A172 (cell line): ENCODE measurements at regions not wholly inside any gene's neighbourhood (a gene's known extent, or its start where the extent isn't known, plus 50 kb on each side); places are given as distances from the start of the nearest gene placed in this dataset.
"Not testable (repeated sequence)": the region's sequence is repeated elsewhere in the genome, so short reads cannot be mapped to it uniquely, and the experiment has no call there.

Experiments used
- DNase-seq: peaks from one replicate; pipeline ENCODE4 v3.0.0-alpha.2; 2015; ENCODE audit warnings: low spot score

DNA sequence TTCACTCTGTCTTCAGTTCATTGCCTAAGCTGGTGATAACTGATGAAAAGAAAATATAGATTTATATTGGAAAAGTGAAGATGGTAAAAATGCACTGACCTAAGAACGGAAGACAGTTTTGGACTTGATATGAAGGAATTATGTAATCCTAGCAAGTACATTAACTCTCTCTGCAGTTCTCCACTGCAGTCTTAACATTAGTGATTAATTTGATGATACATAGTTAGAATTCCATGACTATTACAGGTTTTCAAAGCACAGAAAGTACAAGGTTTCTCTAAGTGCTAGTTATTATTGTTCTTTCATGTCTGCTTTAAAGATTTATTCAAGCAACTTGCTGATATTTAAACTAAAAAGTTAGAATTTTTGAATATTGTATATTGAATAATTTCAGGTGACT lies 1591.7 kb upstream of the ADGRL3 start:
- no peak for DNase-seq

DNA sequence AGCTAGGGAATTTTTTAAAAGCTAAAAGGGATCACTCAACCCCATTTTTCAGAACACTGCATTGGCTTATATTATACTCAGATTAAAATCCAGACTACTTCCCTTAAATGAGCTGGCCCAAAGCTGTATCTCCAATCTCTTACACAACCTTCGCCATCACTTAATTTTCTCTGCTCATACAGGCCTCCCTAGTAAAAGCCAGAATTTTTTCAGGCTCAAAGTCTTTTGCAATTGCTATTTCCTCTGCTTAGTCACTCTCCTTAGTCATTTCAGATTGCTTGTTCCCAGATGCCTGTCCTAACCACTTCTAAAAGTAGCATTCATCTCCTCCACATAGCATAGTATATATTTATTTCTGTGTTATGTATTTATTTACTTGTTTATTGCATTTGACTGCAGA lies 1587.9 kb upstream of the ADGRL3 start:
- DNase-seq: peak; percentile 78

DNA sequence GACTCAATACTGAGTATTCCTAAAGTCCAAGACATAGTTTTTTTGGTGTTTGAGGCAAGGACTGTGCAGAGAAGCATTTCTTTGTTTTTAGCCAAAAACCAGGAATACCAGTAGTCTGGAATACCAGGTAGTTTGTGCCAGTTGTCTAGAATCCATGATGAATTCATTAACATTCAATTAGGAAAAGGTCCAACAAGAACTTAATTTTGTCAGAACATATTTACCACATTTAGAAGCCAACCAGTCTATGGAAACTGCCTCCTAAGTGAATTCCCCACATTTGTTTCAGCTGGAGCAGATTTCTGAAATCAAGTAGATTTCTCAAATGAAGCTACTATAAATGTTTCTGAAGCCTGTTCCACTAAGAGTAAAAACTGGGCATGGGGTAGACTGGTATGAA lies 1584.8 kb upstream of the ADGRL3 start:
- DNase-seq: no peak

DNA sequence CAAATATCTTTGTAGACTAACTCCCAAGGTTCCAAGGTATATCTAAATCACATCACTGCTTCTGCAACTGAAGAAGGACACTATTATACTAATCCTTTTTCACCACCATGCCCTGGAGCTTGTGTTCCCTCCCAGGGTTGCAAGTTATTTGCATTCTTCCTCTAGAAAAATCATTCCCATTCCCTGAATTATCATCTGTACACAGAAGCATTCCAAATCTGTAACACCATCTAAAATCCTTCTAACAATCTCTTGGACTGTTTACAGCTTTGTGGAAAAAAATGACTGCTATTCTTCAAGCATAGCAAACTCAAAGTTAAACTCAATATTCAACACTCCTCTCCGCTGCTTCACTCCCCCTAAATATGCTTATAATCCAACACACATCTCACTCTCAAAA lies 1570.8 kb upstream of the ADGRL3 start:
- no peak for DNase-seq

DNA sequence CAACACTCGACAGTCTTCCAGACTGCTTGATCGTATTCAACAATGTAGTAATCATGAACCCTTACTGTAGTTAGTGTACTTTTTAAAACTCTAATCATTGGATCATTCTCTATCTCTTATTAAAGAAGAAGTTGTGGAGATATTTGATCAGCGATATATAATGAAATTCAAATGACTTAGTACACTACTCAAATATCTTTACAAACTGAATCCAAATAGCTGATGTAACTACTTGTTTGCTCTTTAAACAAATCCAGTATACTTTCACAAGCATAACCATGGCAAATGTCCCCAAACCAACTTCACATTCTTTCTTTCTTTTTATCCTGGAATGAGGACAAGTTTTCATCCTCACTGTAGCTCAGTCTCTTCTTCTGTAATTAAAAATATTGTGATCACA lies 1569.9 kb upstream of the ADGRL3 start:
- no peak for DNase-seq

DNA sequence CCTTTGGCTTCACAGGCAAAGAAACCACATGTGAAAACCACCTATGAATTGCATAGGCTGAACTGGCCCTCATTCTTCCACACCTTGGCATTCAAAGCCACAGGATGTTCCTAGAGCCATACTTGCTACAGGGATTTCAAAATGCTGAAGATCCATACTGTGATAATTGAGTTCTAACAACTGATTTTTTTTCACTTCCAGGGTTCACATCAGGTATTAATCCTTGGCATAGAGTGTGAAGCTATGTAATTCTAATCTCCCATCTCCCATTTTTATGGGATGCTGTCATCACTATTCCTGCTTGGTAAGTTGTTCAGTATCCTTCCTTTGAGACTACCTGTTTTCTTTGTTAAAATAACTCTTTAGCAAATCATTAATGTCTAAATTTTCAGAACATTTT lies 1569.2 kb upstream of the ADGRL3 start:
- no peak for DNase-seq

DNA sequence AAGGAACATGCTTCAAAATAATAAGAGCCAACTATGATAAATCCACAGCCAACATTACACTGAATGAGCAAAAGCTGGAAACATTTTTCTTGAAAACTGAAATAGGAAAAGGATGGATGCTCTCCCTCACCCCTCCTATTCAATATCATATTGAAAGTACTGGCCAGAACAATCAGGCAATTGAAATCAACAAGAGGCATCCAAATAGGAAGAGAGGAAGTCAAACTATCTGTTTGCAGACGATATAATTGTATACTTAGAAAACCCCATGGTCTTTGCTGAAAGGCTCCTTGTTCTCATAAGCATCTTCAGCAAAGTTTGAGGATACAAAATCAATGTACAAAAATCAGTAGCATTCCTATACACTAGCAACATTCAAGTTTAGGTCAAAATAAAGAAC lies 1562.5 kb upstream of the ADGRL3 start:
- DNase-seq: no peak

DNA sequence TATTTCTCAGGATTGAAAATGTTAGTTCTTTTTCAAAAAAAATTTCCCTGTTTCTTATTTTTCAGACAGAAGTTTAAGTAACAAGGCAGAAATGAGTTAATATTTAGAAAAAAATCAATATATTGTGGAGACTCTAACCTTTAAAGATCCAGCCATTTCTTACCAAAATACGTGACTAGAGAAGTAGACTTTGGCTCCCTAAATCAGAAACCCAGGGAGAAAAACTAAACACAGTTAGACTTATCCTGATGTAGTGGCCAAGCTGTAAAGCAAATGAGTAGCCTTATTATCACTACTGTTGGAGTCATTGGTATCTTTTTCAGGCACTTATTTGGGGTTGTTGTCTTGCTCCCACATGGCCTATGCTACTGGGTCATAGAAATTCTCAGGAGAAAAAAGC lies 1556.4 kb upstream of the ADGRL3 start:
- DNase-seq: no peak

DNA sequence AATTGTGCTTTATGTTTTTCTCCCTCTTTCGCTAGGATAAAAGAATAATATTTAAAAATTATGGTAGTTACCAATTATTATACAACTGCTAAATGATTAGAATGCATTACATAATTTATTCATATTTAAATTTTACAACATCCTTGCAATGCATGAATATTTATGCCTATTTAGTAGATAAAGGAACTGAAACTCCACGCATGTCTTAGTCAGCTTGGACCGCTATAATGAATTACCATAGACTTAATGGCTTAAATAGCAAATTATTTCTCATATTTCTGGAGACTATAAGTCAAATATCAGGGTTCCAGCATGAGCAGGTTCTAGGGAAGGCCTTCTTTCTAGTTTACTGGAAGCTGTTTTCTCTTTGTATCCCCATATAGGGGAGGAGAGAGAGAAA lies 1555.4 kb upstream of the ADGRL3 start:
- DNase-seq: no peak

DNA sequence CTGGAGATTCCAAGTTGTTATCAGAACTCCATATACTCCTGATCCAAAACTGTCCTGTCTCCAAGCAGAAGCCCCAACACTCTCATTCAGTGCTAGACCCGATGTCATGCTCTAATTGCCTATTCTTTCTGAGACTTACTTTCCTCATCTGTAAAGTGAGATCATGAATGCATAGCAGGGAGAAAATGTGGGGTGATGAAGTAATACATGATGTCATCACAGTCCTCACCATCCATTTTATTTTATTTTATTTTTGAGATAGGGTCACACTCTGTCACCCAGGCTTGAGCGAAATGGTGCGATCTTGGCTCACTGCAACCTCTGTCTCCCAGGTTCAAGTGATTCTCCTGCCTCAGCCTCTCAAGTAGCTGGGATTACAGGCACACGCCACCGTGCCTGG lies 1554.0 kb upstream of the ADGRL3 start:
- DNase-seq: no peak

DNA sequence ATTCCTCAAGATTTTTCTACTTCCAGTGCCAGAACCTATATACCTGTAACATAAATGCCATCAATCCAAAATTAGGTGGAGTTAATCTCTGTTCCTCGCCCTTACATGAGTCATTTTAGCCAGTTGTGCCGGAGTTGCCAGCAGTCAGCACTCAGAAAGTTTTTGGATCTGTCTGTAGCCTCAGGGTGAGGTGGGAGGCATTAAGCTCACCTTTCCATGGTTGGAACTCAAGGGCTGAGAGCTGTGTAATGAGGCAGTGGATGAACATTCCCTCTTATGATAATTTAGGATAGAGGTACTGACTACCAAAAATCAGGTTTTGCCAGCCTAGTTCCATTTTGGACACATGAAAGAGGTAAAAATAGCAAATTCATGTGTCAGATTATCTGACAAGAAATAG lies 1553.1 kb upstream of the ADGRL3 start:
- no peak for DNase-seq

DNA sequence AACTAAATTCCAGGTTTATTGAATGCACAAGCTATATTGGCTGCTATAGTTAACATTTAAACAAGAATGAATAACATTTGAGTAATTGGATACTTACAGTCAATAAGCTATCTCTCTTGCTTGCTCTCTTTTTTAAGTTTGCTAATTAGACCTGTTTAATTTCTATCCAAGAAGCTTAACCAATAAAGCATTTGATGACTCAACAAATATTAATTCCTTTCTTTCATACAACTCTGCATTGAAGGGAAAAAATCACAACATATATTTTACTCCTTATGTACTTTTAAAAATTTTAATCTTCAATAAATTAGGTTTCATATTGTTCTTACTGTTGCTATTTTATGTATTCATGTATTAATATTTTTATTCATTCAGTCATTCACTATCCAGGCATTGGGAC lies 1552.6 kb upstream of the ADGRL3 start:
- no peak for DNase-seq

DNA sequence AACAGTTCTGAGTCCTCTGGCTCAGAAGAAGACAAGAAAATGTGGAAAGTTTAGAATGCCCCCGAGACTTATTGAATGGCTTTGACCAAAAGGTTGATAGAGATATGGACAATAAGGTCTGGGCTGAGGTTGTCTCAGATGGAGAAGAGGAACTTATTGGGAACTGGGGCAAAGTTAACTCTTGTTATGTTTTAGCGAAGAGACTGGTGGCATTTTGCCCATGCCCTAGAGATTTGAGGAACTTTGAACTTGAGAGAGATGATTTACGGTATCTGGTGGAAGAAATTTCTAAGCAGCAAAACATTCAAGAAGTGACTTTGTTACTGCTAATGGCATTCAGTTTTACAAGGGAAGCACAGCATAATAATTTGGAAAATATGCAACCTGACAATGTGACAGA lies 1549.3 kb upstream of the ADGRL3 start:
- no peak for DNase-seq

DNA sequence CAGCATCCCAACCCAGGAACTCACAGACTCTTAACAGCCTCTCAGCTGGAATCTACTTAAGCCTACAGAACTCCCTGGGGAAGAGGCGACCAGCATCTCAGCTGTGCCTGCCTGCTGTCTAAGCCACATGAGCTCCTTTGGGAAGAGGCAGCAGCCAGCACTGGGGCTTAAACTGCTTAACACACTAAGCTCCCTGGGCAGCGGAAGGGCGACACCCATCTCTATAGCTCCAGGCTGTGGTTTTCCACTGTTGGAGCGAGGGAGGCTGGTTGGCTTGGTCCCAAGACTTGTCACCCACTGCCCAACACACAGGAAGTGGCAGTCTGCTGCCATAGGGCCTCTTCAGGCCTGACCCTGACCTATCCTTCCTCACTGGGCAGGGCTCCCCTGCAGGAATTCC lies 1544.1 kb upstream of the ADGRL3 start:
- DNase-seq: peak; percentile 74

DNA sequence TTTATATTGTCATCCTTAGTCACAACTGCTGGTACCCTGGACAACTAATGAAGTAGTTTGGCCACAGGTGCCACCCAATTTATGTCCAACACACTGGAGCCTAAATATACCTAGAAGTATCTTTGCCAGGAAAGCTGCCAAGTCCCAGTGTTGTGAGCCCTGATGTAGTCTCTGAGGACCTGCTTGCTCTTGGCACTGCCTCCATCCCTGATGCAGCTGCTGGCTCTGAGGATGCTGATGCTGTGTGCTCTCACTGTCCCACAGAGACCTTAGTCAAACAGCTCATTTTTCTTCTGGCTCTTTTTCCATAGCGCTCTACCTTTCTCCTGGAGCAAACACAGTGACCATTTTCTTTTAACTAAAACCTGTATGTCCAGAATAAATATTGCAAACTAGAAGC lies 1535.4 kb upstream of the ADGRL3 start:
- DNase-seq: no peak

DNA sequence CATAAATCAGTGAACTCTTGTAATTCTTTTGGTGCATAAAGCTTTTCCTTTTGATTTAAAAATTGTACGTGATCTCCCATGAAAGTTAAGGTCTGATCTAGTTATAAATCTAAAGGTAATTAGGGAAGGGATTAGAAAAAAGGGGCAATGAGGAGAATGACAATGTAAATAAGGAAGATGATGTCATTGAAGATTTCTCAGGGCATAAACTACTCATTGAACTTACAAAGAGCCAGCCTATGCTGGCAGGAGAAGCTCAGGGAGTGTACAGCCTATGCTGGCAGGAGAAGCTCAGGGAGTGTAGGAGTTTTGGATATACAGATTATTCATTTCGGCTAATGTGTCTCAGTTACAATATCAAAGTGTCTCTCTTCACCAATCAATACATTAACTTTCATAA lies 1533.5 kb upstream of the ADGRL3 start:
- no peak for DNase-seq

DNA sequence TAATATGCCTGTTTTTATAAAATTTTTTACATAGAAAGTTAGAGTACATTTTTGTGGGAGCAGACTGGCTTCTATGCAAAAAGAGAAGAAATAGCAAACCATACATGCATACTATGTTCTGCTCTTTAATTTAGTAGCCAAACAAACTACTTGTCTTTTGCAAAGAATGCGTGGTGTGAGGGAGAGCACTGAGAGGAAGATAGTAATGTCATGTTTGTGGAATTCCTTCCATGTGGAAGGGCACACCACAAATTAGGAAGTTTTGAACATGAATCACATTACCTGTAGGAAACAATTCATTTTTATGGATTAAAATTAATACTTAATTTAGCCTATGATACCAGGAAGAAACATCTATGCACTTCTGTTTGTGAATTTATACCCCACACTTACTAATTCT lies 1529.1 kb upstream of the ADGRL3 start:
- no peak for DNase-seq

DNA sequence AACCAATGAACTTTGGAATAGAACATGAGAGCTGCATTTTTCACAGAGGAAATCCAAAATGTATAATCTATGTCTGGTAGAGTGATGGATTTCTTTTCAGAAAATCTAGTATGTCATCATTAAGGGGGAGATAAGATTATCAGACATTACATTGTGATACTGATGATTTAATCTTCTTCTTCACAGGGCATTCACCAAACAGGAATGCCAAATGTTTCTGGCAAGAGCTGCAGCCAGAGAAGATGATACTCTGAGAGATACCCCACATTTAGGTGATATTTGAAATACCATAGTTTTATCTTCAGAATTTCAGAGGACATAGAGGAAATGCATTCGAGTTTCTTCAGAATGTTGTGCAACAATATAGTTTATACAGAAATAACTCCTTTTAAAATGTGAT lies 1523.7 kb upstream of the ADGRL3 start:
- DNase-seq: no peak

DNA sequence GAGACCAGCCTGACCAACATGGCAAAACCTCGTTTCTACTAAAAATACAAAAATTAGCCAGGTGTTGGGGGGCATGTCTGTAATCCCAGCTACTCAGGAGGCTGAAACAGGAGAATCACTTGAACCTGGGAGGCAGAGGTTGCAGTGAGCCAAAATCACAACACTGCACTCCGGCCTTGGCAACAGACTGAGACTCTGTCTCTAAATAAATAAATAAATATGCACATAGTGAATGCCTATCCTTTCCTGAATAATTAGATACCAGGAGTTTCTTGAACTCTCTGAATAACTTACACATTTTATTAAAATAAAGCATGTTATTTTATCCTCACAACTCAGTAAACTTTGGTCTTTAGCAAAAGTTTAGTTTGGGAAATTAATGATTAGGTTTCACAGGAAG lies 1523.1 kb upstream of the ADGRL3 start:
- DNase-seq: not testable (repeated sequence)

DNA sequence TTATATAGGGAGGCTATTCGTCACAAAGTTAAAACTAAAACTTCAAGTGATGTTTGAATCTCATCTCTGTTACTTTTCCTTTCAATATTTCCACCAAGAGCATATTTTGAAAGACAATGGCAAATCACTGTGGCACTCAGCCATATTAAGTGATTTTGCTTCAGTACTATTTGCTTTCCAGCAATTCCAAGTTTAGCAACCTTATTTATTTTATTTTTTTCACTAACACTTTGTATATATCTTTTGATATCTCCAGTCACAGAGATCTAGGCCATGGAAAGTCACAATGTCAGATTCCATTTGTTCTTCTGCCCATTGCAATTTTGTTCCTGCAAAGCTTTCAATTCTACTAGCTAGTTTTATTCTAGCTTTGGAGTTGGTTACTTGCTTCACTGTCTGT lies 1514.5 kb upstream of the ADGRL3 start:
- DNase-seq: no peak

DNA sequence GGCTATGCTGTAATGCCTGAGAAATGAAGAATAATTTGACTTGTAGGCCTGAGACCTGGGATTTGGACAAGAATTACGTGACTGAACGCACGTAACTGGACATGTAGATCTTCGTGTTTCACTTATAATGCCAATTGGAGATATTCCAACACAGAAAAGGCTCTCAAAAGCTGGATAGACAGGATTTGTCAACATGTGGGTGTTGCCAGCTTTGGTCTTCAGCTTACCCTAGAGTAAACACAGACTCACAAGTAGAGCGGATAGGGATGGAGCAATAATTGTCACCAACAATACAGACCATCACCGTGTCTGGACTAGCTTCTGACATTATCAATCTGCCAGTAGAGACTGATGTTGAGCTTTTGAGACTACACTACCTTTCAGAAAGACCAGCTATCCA lies 1511.0 kb upstream of the ADGRL3 start:
- DNase-seq: no peak

DNA sequence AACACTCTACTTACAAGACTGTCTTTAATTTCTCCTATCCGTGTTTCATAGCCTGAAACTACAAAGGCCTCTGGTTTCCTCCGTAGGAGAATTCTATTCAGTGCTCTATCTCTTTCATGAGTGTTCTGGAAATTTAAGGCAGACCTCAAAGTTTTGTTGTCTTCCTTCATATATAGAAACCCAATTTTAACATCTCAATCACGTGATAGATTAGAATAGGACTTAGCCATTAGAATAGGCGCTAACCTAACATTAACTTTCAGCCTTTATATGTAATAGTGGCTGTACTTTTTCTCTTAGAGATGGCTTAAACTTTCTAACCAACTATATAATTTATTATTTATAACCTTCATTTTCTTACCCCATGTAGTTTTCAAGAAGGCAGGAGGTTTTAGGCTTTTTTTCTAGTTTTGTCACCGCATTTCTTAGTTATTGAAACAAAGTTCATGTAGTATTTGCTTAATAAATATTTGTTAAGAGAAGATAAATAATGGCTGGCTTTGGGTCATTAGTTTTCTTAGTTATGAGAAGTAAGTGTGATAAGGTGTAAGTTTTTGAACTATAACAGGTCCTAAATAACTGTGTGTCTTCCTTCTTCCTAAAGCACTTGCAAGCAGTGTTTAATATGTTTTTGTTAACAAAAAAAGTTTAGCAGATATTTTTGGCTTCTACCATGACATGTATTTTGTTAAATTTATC lies 1504.6 kb upstream of the ADGRL3 start:
- no peak for DNase-seq

DNA sequence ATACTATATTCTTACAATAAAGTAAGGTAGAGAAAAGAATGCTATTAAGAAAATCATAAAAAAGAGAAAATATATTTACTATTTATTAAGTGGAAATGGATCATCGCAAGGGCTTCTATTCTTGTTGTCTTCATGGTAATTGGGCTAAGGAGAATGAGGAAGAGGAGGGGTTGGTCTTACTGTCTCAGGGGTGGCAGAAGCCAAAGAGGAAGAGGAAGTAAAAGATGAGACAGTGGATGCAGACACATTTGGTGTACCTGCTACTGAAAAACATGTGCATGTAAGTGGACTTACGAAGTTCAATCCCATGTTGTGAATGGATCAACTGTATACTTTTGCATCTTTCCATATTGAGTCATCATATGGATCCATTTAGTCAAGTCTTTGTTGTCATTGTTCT lies 1502.1 kb upstream of the ADGRL3 start:
- DNase-seq: no peak

DNA sequence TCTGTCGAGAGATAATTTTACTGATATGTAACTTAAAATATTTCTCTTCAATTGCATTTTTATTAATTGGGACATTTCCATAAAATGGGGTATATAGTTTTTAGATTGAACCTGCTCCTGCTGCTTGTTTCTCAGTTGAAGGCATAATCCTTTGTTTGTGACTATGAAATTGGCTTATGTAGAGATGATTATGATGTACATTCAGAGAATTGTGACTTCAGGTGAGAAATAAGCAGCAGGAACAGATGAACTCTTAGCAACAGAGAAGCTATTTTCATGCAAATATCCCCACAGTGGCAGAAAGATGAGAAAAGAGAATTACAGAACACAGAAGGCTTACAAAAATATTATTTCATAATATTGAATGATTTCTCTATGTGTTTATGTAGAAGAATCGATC lies 1499.5 kb upstream of the ADGRL3 start:
- DNase-seq: no peak

DNA sequence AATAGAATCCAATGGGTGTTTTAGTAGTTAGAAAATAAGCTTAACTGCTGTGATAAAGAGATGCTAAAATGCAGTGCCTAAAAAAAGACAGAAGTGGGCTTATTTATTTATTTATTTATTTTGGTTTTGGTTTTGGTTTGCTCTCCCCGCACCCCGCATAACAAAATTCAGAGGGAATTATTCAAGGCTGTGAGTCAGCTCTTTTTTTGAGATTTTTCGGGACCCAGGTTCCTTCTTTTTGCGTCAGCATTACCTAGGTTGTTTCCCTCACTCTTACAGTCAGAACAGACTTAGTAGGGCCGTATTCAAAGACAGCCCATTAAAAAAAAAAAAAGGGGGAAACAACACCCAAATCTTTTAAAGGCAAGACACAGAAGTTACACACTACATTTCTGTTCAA lies 1495.5 kb upstream of the ADGRL3 start:
- peak; percentile 6 for DNase-seq
